ENCODE measurements at regions not wholly inside any gene's neighbourhood (a gene's known extent, or its start where the extent isn't known, plus 50 kb on each side); places are given as distances from the start of the nearest gene placed in this dataset.

DNA sequence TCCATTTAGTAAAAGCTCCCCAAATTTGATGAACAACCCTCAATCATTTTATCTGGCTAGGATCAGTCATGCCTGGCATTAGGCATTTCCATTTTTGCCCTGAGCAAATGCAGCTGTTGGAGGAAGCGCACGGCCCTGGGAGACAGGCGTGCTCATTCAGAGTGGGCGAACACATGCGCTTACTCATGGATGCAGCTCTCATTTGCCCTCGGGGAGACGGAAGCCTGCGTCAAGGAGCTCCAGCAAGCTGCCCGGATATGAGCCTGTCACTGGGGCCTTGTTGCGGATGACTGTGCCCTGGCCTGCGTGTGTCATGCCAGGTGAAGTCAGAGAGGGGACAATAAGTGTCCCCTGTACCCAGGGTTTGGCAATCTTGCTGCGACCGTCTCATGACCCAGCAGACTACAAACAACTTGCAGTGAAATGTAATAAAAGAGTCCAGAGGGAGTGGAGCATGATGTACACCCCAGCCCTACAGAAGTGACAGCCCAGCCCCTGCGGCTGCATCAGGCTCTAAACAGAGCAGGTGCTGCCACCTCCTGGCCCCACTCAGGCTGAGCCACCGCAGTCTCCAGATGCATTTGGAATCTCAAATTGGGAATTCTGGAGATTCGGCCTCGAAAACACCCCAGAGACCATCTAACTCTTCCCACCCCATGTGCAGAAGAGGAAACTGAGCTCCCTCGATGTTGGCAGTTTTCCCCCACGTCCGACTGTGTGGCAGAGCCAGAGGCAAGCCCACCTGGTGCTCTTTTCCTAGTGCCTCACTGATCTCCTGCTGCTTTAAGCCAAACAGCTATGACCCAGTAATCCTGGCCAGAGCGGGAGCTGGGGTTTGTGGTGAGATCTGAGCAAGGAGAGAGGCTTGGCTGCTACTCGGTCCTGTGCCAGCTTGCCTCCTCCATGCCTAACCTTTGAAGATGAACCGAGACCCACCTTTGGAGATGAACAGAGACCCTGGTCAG, 105.0 kb upstream of the ALK start:
- H3K27me3 ChIP-seq (ENCODE audit: control insufficient read depth, insufficient read depth, low read length) = no peaks in the 10 kb centered on the region
- WGBS (ENCODE audit: insufficient coverage) = 30% methylated on average over 17 of the region's 23 CpGs
- peak; percentile 50 for DNase-seq

GRCh38 chr2:30029804-30030203, 108.4 kb upstream of the ALK start:
- H3K4me3 ChIP-seq (ENCODE audit: low read length) = no peak overlapping the region
- H3K36me3 ChIP-seq (ENCODE audit: control insufficient read depth, insufficient read depth, low read length) = no peaks in the 10 kb centered on the region
- no peaks in the 10 kb centered on the region for H3K27me3 ChIP-seq (ENCODE audit: control insufficient read depth, insufficient read depth, low read length)
- H3K4me1 ChIP-seq (ENCODE audit: control insufficient read depth, insufficient read depth, low read length) = peaks cover 9% of the 10 kb centered on the region
- no peaks in the 10 kb centered on the region for H3K9me3 ChIP-seq (replicated peaks; ENCODE audit: control insufficient read depth, low read depth, low read length)
- WGBS (ENCODE audit: insufficient coverage) = no CpG with 5 or more reads among the region's 1 CpG
- DNase-seq = no peak
- H3K27ac ChIP-seq (ENCODE audit: low read length) = no peak overlapping the region

More for the DNA sequence above, 105.0 kb upstream of the ALK start:
- no peaks in the 10 kb centered on the region for H3K36me3 ChIP-seq (ENCODE audit: control insufficient read depth, insufficient read depth, low read length)
- H3K9me3 ChIP-seq (replicated peaks; ENCODE audit: control insufficient read depth, low read depth, low read length) = no peaks in the 10 kb centered on the region
- H3K4me1 ChIP-seq (ENCODE audit: control insufficient read depth, insufficient read depth, low read length) = peaks cover 9% of the 10 kb centered on the region
- H3K4me3 ChIP-seq (ENCODE audit: low read length) = no peak overlapping the region
- H3K27ac ChIP-seq (ENCODE audit: low read length) = no peak overlapping the region

- Histone ChIP-seq H3K27me3 (ENCODE audit: control insufficient read depth, insufficient read depth, low read length) (no peaks in the 10 kb centered on the region), H3K36me3 (ENCODE audit: control insufficient read depth, insufficient read depth, low read length) (no peaks in the 10 kb centered on the region), H3K4me1 (ENCODE audit: control insufficient read depth, insufficient read depth, low read length) (peaks cover 9% of the 10 kb centered on the region), H3K4me3 (ENCODE audit: low read length) (no peak overlapping the region), H3K9me3 (replicated peaks; ENCODE audit: control insufficient read depth, low read depth, low read length) (no peaks in the 10 kb centered on the region), H3K27ac (ENCODE audit: low read length) (no peak overlapping the region)
- DNase-seq = no peak
- 60% methylated on average over 1 of the region's 3 CpGs for WGBS (ENCODE audit: insufficient coverage)
Observed at GRCh38 chr2:30030361-30030760, 109.0 kb upstream of the ALK start.

GRCh38 chr2:30031184-30031583, 109.8 kb upstream of the ALK start:
- peaks cover 5% of the 10 kb centered on the region for H3K4me1 ChIP-seq (ENCODE audit: control insufficient read depth, insufficient read depth, low read length)
- no peak for DNase-seq
- no peaks in the 10 kb centered on the region for H3K36me3 ChIP-seq (ENCODE audit: control insufficient read depth, insufficient read depth, low read length)
- H3K27me3 ChIP-seq (ENCODE audit: control insufficient read depth, insufficient read depth, low read length) = no peaks in the 10 kb centered on the region
- 31% methylated on average over 3 of the region's 5 CpGs for WGBS (ENCODE audit: insufficient coverage)
- no peak overlapping the region for H3K4me3 ChIP-seq (ENCODE audit: low read length)
- H3K9me3 ChIP-seq (replicated peaks; ENCODE audit: control insufficient read depth, low read depth, low read length) = no peaks in the 10 kb centered on the region
- H3K27ac ChIP-seq (ENCODE audit: low read length) = no peak overlapping the region

- Histone ChIP-seq H3K4me1 (ENCODE audit: control insufficient read depth, insufficient read depth, low read length) (no peaks in the 10 kb centered on the region), H3K27me3 (ENCODE audit: control insufficient read depth, insufficient read depth, low read length) (no peaks in the 10 kb centered on the region), H3K4me3 (ENCODE audit: low read length) (no peak overlapping the region), H3K36me3 (ENCODE audit: control insufficient read depth, insufficient read depth, low read length) (no peaks in the 10 kb centered on the region), H3K9me3 (replicated peaks; ENCODE audit: control insufficient read depth, low read depth, low read length) (no peaks in the 10 kb centered on the region), H3K27ac (ENCODE audit: low read length) (no peak overlapping the region)
- no CpG with 5 or more reads among the region's 5 CpGs for WGBS (ENCODE audit: insufficient coverage)
- no peak for DNase-seq
Observed at GRCh38 chr2:30034052-30034775, 112.6 kb upstream of the YPEL5 start.

DNA sequence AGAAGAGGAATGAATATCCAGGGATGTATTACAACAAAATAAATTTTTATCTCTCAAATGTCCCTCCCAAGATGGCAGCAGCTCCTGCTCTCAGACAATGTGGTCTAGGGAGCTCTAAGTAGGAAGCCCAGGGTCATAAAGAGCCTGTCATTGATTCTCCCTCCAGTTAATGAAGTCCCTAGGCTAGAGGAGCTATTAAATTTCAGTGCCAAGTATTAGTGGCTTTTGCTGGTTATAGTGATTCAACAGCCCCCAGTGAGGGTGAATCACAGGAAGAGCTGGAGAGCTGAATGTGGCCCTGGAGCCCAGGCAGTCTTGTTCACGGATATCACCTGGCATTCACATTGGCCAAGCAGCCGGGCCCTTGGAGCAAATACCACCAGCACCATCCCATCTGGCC, 109.8 kb upstream of the YPEL5 start:
- H3K27ac ChIP-seq (ENCODE audit: low read length) = no peak overlapping the region
- H3K9me3 ChIP-seq (replicated peaks; ENCODE audit: control insufficient read depth, low read depth, low read length) = no peaks in the 10 kb centered on the region
- H3K4me1 ChIP-seq (ENCODE audit: control insufficient read depth, insufficient read depth, low read length) = no peaks in the 10 kb centered on the region
- H3K36me3 ChIP-seq (ENCODE audit: control insufficient read depth, insufficient read depth, low read length) = no peaks in the 10 kb centered on the region
- DNase-seq = no peak
- WGBS (ENCODE audit: insufficient coverage) = 90% methylated on average over 2 of the region's 2 CpGs
- H3K4me3 ChIP-seq (ENCODE audit: low read length) = no peak overlapping the region
- H3K27me3 ChIP-seq (ENCODE audit: control insufficient read depth, insufficient read depth, low read length) = peaks cover 2% of the 10 kb centered on the region

GRCh38 chr2:30038419-30038818, 108.4 kb upstream of the YPEL5 start:
- H3K27ac ChIP-seq (ENCODE audit: low read length) = no peak overlapping the region
- WGBS (ENCODE audit: insufficient coverage) = no CpG with 5 or more reads among the region's 3 CpGs
- no peaks in the 10 kb centered on the region for H3K36me3 ChIP-seq (ENCODE audit: control insufficient read depth, insufficient read depth, low read length)
- no peaks in the 10 kb centered on the region for H3K9me3 ChIP-seq (replicated peaks; ENCODE audit: control insufficient read depth, low read depth, low read length)
- H3K4me1 ChIP-seq (ENCODE audit: control insufficient read depth, insufficient read depth, low read length) = no peaks in the 10 kb centered on the region
- peaks cover 2% of the 10 kb centered on the region for H3K27me3 ChIP-seq (ENCODE audit: control insufficient read depth, insufficient read depth, low read length)
- DNase-seq = no peak
- H3K4me3 ChIP-seq (ENCODE audit: low read length) = no peak overlapping the region

GRCh38 chr2:30039101-30039500, 107.7 kb upstream of the YPEL5 start:
- H3K27me3 ChIP-seq (ENCODE audit: control insufficient read depth, insufficient read depth, low read length) = peaks cover 2% of the 10 kb centered on the region
- no peaks in the 10 kb centered on the region for H3K9me3 ChIP-seq (replicated peaks; ENCODE audit: control insufficient read depth, low read depth, low read length)
- no peaks in the 10 kb centered on the region for H3K36me3 ChIP-seq (ENCODE audit: control insufficient read depth, insufficient read depth, low read length)
- no peak overlapping the region for H3K4me3 ChIP-seq (ENCODE audit: low read length)
- no peak for DNase-seq
- 100% methylated on average over 1 of the region's 1 CpG for WGBS (ENCODE audit: insufficient coverage)
- no peak overlapping the region for H3K27ac ChIP-seq (ENCODE audit: low read length)
- H3K4me1 ChIP-seq (ENCODE audit: control insufficient read depth, insufficient read depth, low read length) = no peaks in the 10 kb centered on the region

GRCh38 chr2:30040147-30040546, 106.7 kb upstream of the YPEL5 start:
- H3K27me3 ChIP-seq (ENCODE audit: control insufficient read depth, insufficient read depth, low read length) = peaks cover 2% of the 10 kb centered on the region
- H3K9me3 ChIP-seq (replicated peaks; ENCODE audit: control insufficient read depth, low read depth, low read length) = no peaks in the 10 kb centered on the region
- H3K4me1 ChIP-seq (ENCODE audit: control insufficient read depth, insufficient read depth, low read length) = no peaks in the 10 kb centered on the region
- no peak overlapping the region for H3K27ac ChIP-seq (ENCODE audit: low read length)
- no peaks in the 10 kb centered on the region for H3K36me3 ChIP-seq (ENCODE audit: control insufficient read depth, insufficient read depth, low read length)
- no CpG with 5 or more reads among the region's 1 CpG for WGBS (ENCODE audit: insufficient coverage)
- no peak for DNase-seq
- no peak overlapping the region for H3K4me3 ChIP-seq (ENCODE audit: low read length)

- Histone ChIP-seq H3K4me3 (ENCODE audit: low read length) (no peak overlapping the region), H3K27me3 (ENCODE audit: control insufficient read depth, insufficient read depth, low read length) (peaks cover 2% of the 10 kb centered on the region), H3K36me3 (ENCODE audit: control insufficient read depth, insufficient read depth, low read length) (no peaks in the 10 kb centered on the region), H3K4me1 (ENCODE audit: control insufficient read depth, insufficient read depth, low read length) (no peaks in the 10 kb centered on the region), H3K27ac (ENCODE audit: low read length) (no peak overlapping the region), H3K9me3 (replicated peaks; ENCODE audit: control insufficient read depth, low read depth, low read length) (no peaks in the 10 kb centered on the region)
- WGBS (ENCODE audit: insufficient coverage) = 89% methylated on average over 5 of the region's 5 CpGs
- DNase-seq = no peak
Observed at GRCh38 chr2:30041884-30042283, 104.9 kb upstream of the YPEL5 start.

Measured in muscle of leg (tissue), 3 donors.